IPS-NIHi7 (cell line): ENCODE measurements at regions not wholly inside any gene's neighbourhood (a gene's known extent, or its start where the extent isn't known, plus 50 kb on each side); places are given as distances from the start of the nearest gene placed in this dataset.
"Not testable (repeated sequence)": the region's sequence is repeated elsewhere in the genome, so short reads cannot be mapped to it uniquely, and the experiment has no call there.

Experiments
- DNase-seq: peaks from one replicate; pipeline ENCODE4 v3.0.0; 2012; ENCODE audit warnings: mixed read lengths; ENCODE audit errors: extremely low spot score

DNA sequence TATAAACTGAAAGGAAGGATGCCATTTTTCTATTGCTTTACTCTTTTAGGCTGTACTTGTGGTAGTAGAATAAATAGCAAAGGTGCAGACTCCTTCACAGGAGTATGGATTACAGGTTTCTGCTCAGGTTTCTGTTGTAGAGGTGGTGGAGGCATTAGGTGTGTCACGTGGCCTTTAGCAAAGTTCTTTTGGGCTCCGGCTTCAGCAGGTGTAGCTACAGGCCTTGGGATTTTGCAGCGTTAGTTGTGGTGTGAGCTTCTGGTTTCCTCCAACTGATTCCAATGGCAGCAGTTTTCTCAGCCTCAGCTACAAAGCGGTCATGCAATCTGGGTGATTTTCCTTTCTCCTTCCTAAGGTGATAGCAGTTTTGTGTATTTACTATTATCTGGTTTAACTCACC is 255.8 kb upstream of the GK2 start:
- DNase-seq: no peak

DNA sequence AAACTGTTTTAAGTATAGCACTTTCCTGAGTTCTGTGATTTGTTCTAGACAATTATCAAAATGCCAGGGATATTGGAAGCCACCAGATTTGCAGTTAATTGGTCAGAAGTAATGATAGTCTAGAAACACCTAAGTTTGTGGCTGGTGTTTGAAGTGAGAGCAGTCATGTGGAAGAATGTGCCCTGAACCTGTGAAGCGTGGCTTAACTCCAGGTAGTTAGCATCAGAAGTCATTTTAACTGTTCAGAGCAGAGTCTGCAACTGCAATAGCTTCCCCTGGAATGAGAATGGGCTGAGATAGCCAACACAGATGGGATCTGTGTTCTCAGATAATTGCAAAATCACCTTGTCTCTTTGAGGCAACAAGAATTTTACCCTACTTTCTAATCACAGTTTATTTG is 255.1 kb upstream of the GK2 start:
- no peak for DNase-seq

DNA sequence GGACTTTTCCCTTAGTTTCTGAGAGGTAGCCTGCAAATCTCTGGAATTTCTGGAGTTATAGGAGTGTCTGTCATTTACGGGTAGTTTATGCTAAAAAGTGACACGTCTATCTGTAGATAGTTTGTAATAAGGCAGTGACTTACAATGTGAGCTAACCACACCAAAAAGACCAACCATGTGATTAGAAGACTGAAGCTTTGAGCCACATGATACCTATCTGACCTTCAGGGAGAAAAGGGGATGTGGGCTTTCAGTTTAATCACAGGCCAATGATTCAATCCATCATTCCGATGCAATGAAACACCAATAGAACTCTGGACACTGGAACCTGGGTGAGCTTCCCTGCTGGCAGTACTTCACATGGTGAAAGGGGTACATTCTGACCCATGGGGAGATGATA is 254.6 kb upstream of the GK2 start:
- DNase-seq: no peak

DNA sequence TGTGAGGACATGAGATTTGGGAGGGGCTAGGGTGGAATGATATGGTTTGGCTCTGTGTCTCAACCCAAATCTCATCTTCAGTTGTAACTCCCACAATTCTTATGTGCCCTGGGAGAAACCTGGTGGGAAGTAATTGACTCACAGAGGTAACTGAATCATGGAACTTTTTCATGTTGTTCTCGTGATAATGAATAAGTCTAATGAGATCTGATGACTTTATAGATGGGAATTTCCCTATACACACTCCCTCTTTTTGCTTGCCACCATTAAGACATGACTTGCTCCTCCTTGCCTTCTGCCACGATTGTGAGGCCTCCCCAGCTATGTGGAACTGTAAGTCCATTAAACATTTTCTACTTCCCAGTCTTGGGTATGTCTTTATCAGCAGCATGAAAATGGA is 253.2 kb upstream of the GK2 start:
- DNase-seq: no peak

DNA sequence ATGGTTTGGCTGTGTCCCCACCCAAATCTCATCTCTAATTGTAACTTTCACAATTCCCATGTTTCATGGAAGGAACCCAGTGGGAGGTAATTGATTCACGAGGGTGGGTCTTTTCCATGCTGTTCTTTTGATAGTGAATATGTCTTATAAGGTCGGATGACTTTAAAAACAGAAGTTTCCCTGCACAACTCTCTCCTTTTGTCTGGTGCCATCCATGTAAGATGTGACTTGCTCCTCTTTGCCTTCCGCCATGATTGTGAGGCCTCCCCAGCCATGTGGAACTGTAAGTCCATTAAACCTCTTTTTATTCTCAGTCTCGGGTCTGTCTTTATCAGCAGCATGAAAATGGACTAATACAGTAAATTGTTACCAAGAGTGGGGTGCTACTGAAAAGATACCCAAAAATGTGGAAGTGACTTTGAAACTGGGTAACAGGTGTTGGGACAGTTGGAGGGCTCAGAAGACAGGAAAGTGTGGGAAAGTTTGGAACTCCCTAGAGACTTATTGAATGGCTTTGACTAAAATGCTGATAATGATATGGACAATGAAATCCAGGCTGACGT is 251.4 kb upstream of the GK2 start:
- DNase-seq: not testable (repeated sequence)

DNA sequence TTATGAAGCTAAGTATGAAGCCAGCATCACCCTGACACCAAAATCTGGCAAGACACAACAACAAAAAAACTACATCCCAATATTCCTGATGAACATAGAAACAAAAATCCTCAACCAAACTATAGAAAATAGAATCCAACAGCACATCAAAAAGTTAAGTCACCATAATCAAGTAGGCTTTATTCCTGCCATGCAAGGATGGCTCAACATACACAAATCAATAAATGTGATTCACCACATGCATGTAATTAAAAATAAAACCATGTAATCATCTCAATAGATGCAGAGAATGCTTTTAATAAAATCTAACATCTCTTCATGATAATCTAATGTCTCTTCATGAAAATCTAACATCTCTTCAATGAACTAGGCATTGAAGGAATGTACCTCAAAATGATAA is 249.4 kb upstream of the GK2 start:
- DNase-seq: no peak

DNA sequence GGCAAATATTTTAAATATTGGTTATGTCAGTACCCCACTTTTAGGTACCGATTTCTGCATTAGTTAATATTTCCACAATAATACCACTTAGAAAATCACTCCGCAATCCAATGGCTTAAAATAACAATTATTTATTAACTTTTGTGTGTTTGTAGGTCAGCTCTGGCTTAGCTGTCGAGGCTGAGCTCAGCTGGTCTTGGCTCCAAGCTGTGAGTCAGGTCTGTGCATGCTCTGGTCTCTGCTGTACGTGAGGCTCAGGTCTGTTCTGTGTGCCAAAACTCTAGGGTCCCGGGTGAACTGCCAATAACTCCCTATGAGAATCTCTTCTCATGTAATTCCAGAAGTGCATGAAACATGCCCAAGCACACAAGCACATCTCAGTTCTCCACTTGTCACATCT is 245.8 kb upstream of the GK2 start:
- DNase-seq: no peak

DNA sequence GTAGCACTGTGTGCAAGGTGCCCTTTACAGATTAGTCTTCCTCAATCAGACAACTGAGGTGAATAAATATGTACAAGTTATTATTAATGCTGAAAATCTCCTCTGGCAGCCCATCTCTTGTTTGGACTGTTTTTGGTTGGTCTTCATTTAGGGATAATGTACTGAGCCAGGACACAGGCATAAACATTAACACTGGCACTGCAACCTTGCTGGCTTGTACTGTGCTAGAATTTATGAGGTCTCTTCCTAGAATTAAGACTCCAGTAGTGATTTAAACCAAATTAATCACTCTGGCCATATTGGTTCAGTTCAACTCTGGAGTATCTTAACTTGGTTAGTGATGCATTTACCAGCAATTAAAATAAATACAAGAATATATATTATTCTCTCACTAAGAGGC is 244.7 kb upstream of the GK2 start:
- DNase-seq: no peak

DNA sequence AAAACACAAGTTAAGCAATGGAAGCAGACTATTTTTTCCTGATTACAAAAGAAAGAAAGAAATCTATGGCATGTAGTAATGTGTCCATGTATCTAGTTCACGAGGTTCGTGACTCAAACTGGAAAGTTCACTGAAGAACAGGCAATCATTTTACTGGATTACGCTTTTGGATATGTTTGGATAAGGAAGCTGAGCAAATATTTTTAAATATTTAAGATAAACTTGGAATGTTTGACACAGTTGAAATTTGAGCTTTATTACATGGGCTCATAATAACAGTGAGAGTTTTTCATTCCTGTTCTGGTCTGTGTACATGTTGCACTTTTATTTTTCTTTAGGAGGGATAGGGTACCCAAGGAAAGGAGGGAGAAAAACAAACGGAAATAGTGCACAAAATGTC is 244.2 kb upstream of the GK2 start:
- DNase-seq: no peak

DNA sequence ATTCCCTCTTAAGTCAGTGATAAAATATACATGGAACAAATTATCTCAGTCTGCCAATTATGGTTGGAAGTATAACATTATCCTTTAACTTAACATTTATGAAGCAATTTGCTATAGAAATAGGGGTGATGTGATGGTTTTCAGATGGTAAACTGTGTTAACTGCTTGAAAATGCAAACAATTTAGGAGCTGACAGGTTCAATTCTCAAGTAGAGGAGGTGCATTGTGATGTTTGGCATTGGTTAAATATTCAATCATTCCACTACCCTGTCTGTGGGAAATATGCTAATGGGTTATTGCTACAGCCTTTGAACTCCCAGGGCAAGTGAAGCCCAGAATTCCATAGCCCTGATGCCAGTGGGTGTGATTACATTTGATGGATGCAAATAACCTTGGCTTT is 243.4 kb upstream of the GK2 start:
- DNase-seq: no peak

DNA sequence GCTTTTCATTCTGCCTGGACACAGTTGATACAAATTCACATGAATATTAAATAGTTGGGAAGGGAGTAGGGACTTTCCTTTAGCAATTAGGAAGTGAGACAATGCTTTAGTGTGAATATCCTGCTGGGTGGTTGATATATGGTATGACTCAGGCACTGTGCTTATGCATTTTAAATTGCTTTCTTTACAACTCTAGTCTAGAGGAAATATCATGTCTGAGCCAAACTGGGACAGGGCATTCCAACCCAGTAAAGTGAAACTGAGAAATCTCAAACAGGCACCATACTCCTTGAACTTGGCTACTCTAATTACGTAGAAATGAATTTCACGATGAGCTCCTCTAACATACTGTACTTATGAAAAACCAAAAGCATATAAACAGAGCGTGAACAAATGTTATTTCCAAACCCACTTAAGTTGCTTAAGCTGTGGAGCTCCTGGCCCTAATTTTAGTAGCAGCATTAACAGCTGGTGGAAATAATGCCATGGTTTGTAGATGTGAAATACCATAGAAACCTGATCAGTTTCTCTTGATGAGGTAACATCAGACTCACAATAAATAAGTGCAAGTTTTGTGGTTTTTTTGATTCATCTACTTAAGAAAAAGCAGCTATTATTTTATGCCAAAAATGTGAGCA is 242.9 kb upstream of the GK2 start:
- DNase-seq: no peak

DNA sequence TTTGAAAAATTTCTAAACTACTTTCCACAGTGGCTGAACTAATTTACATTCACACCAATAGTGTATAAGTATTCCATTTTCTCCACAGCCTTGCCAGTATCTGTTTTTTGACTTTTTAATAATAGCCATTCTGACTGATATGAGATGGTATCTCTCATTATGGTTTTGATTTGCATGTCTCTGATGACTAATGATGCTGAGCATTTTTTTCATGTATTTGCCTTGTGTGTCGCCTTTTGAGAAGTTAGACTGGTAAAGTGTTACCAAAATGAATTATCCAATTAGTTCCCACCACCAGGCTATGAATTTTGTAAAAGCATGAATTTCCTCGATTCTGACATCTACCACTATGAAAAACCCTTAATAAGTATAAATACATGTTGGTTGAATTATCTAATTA is 242.2 kb upstream of the GK2 start:
- no peak for DNase-seq

DNA sequence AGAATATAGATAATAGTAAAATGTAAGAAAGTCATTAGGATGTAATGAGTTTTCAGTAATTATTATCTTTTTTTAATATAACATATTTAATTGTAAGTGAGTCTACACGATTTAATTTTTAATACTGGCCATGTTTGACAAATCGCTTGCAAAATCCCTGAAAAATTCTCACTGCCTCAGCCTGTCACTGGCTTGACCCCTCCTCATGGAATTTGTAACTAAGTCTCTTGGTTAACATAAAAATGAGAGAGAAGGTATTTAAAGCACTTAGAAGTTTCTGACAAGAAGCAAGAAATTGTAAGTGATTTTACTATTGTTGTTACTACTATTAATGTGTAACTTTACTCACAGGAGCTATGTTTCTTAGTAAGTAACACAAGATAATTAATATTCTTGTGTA is 237.9 kb upstream of the GK2 start:
- DNase-seq: no peak

DNA sequence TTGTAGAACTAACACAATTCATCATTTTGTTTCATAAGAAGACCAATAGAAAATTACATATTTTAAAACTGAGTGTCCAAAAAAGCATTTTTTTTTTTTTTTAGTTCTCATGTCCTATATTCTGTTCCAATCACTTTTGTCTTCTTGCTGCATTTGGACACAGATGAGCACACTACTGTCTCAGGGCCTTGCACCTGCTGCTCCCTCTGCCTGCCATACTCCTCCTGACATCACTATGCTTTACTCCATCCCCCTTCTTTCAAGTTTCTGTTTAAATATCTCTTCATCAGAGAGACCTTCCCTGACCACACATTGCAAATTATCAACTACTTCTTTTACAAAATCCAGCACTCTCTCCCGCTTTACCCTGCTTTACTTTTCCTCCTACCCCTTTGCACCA is 230.7 kb upstream of the GK2 start:
- no peak for DNase-seq

DNA sequence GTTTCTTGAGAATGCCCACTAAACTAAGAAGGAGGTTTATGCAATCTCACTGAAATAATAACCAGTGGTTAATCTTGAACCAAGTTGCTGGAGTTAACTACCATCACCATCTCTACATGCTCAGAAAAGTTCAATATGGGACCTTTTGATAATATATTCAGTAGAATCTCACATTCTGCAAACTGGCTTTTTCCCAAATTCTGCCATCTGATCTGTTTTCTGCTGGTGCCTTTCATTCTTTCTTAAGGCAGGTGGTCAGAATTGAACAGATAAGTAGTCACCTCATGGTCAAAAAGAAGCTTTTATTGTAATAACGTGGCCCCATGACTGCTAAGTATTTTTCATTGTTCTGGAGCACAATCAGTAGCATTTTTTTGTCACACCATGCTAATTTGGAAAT is 229.0 kb upstream of the GK2 start:
- DNase-seq: no peak

DNA sequence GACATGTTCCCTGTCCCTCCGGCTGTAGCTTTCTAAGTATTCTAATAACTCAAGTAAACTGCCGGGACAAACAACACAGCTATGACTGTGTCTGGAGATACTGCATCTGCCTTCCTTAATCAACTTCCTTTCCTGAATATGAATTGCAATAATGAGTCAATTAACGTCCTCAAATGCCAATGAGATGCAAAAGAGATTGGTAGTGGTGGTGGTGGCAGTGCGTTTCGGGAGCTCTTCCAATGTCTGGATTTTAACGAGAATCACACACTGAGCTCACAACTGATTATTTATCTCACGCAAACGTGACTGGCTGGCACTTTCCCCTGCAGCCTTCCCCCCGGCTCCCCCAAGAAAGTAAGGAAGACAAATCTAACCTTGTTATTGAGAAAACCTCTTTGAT is 226.1 kb upstream of the GK2 start:
- DNase-seq: no peak

DNA sequence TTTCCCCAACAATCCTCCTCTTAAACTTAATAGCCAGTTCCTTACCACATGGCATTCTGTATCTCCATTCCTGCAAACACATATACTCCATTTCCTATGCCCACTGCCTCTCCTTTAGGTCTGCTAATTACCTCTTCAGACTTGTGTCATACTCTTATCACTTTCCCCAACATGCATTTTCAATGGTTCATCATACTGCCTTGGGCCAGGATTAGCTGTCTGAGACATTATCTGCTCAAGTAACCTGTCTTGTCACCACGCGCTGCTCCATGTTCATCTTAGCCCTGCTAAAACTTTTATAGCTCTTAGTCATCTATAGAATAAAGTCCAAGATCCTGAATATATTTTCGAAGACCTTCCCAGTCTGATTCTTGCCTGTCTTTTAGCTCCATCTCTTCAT is 224.1 kb upstream of the GK2 start:
- no peak for DNase-seq

DNA sequence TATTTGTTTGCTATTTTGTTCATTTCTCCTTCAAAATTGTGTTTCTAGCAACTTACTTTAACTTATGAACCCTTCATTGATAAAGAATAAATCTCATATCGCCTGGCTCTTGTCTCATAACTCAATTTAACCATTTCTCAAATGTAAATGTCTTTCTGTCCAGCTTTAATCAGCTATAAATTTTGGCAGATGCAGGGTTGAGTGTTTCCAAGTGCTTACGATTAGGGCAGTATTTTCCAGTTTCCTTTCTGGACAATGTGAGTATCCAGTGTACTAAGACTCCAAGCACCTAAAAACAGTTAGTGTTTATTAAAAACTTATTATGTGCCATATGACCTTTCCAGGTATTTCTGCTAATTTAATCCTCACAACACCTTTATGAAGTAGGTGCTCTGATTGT is 218.6 kb upstream of the GK2 start:
- DNase-seq: no peak

DNA sequence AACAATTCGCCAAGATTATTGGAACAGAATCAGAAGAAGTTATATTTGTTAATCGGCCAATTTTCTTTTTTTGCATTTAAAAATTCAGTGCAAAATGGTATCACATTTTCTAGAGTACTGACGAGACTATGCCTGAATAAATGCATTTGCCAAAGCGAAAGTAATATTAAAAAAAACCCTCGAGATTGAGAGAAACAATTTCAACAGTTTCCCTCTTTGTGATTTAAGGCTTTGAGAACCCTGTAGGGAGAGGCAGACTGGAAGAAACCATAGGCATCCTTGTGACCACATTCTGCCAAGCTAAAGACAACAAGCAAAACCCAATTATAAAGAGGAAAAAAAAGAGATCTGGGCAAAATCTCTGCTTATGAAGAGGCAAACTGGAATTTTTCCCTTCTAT is 218.1 kb upstream of the GK2 start:
- DNase-seq: no peak

DNA sequence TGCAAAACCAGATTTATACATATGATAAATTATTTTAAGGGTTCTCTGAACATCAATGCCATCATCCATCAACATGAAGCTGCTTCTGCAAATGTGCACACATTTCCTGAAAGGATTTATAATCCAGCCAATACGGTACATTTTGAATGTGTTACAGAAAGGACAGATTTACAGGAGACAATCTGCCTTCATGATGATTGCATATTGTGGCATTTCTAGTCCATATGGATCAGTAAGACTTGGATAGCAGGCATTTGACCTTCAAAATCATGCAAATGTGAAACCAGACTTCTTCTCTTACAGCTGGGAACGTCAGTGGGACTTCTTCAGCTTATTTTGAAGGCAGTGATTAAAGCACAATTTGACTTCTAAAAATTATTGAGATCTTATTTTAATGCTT is 217.3 kb upstream of the GK2 start:
- DNase-seq: no peak

DNA sequence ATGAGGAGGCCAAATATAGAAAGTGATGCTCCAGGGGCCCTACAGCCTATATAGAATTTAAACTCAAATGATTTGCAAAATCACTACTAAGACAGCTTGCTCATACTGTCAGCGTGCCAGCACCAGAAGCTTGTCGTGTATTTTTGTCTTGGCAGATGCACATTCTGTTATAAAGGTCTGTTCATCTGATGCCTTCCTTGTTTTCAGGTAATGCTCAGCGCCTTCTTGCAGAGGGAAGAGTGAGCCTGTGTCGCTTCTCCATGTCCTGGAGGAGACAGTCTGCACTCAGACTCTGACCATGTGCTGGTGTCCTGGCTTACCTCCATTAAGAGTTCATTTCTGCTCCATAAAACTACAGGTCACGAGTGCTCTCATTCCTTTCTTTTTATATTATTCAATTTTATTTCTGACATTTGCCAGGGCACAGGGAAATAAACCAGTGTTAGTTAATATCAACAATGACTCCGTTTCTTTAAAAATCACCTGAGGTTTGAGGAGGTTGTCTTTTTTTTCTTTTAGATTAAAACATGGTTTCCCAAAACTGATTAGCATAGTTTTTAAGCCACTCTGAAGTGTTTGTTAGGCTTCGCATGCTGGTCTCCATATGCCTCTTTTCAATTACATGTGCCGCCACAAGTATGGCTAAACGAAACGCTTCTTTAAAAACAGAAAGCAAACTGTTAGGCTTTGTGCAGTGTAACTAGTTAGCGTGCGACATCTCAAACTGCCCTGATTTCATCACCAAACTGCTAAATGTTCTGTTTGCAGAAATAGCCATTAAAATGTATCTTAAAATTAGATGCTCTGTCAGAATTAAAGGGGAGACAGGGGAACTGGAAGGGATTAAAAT is 215.2 kb upstream of the GK2 start:
- no peak for DNase-seq

DNA sequence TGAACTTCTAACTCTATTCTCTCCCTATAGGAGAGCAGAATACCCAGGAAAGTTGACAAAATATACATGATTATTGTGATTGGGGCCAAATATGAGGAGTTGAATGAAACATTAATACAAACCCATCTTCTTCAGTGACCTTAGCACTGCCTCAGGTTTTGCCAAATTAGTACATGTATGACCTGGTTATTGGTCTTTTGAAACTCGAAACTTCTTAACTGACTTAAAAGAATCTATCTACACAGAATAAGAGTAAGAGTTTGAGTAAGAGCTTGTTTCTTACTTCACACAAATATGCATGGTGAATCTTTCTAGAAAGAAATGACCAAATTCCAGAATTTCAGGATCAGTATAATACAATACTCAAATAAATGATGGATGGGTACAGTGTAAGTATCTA is 213.0 kb upstream of the GK2 start:
- DNase-seq: no peak

DNA sequence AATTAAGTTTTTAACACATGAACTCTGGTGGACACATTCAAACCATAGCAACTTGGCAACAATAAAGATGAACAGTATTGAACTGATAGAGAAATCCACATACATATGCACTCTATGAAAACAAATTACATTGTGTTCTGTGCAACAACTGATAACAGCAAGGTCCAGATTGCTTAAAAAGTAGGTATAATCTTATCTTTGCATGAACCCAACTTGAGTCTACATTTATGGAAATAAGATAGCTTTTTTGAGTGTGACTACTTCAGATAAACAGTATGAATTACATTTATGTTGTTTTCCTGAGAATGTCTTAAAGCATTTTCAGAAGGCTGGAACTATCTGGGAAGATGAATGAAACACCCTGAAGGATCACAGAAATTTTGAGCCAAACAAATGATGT is 212.6 kb upstream of the GK2 start:
- DNase-seq: no peak
